Caco-2 (cell line): ENCODE measurements at regions not wholly inside any gene's neighbourhood (a gene's known extent, or its start where the extent isn't known, plus 50 kb on each side); places are given as distances from the start of the nearest gene placed in this dataset.
A peak's percentile ranks its signal among the peaks of the same experiment; 100 is the strongest.

Source experiments
- BruUV-seq: library from RNA; stranded (reverse); fragments of 400-500 nt; replicated peaks from 2 replicates; lab custom pipeline; 2021; lab: Mats Ljungman, UMichigan
- CTCF ChIA-PET: fragments of 300-600 bp; sonication (Branson Sonifier 250); formaldehyde crosslinking; loops from one replicate; lab custom pipeline; 2022; ENCODE audit warnings: antibody characterized with exemption; lab: Charles Lee
- POLR2A ChIA-PET: fragments of 300-600 bp; sonication (Branson Sonifier 250); formaldehyde crosslinking; loops from one replicate; lab custom pipeline; 2022; ENCODE audit warnings: antibody characterized with exemption; lab: Charles Lee
- DNase-seq, 2 experiments: peaks; one replicate each; pipeline versions ENCODE4 v3.0.0 to v3.0.0-alpha.2; 2020 to 2022
- H3K27me3 ChIP-seq: replicated peaks from 2 replicates; pipeline ENCODE4 v1.6.0; 2011; ENCODE audit warnings: low read length; ENCODE audit not compliant: control insufficient read depth, insufficient read depth
- H3K36me3 ChIP-seq: 2 replicates; pipeline ENCODE4 v1.5.1; 2011; ENCODE audit warnings: low read length; ENCODE audit not compliant: control insufficient read depth, insufficient read depth
- H3K4me1 ChIP-seq: fragments of 250-450 bp; sonication (Bioruptor Pico); 2 replicates; pipeline ENCODE4 v1.5.1; 2020; ENCODE audit warnings: mild to moderate bottlenecking
- H3K4me3 ChIP-seq: 2 replicates; pipeline ENCODE4 v1.5.1; 2011; ENCODE audit warnings: low read depth, mild to moderate bottlenecking, control low read depth, low read length
- H3K9me3 ChIP-seq: fragments of 250-450 bp; sonication (Bioruptor Pico); 2 replicates; pipeline ENCODE4 v1.5.1; 2020; ENCODE audit warnings: mild to moderate bottlenecking, moderate library complexity
- H3K27ac Mint-ChIP-seq: one replicate; pipeline ENCODE4 v1.8.0; 2022; ENCODE audit warnings: mixed read lengths; ENCODE audit not compliant: unreplicated experiment
- H3K27me3 Mint-ChIP-seq: one replicate; pipeline ENCODE4 v1.8.0; 2022; ENCODE audit warnings: mixed read lengths; ENCODE audit not compliant: insufficient read depth, unreplicated experiment
- H3K36me3 Mint-ChIP-seq: one replicate; pipeline ENCODE4 v1.8.0; 2022; ENCODE audit warnings: mild to moderate bottlenecking, mixed read lengths; ENCODE audit not compliant: insufficient read depth, unreplicated experiment
- H3K4me1 Mint-ChIP-seq: one replicate; pipeline ENCODE4 v1.8.0; 2022; ENCODE audit warnings: low read depth, mixed read lengths; ENCODE audit not compliant: unreplicated experiment
- H3K4me3 Mint-ChIP-seq: one replicate; pipeline ENCODE4 v1.8.0; 2022; ENCODE audit warnings: mild to moderate bottlenecking, moderate library complexity, mixed read lengths; ENCODE audit not compliant: unreplicated experiment
- H3K9me3 Mint-ChIP-seq: one replicate; pipeline ENCODE4 v1.8.0; 2022; ENCODE audit warnings: mixed read lengths; ENCODE audit not compliant: unreplicated experiment
- CTCF ChIP-seq, 2 experiments: fragments of 200-600 bp in 1 of 2; IDR thresholded peaks; 1 replicate in 1 of 2; 2 replicates in 1 of 2; pipeline versions ENCODE4 v1.5.1 to v1.8.0; 2011 to 2022; ENCODE audit warnings: antibody characterized with exemption in 1 of 2, control low read depth in 1 of 2, inconsistent platforms in 1 of 2, low read depth in 1 of 2, low read length in 1 of 2, mild to moderate bottlenecking in 1 of 2, moderate library complexity in 1 of 2; ENCODE audit not compliant: insufficient read depth in 1 of 2, severe bottlenecking in 1 of 2, unreplicated experiment in 1 of 2
- intact Hi-C: fragments of 100-400 bp; cut with micrococcal nuclease; formaldehyde crosslinking; loops from one replicate; pipeline ENCODE4 v1.10.0; 2022; ENCODE audit not compliant: unreplicated experiment

DNA sequence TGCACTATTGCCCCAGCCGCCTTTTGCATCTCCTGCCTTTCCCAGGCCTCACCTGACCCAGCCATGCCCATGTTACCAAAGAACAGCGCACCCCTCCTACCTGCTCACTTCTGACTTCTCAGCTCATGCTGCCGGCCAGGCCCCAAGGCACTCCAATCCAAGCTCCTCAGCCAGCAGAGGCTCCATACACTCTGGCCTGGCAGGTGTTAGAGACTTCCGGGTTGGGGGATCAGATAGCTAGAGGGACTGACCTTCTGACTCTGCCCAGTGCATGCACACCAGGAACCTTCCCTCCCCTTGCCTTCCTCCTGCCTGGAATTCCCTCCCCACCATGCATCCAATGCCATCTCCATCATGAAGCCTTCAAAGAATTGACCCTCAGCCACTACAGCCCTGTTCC lies 56.2 kb upstream of the ZMIZ1 start:
- no peak overlapping the region for H3K4me3 ChIP-seq
- BruUV-seq = no TSS peak
- CTCF ChIA-PET = interaction anchor here (0.6 to 0.9 kb wide), 2 partner anchors 53 to 183 kb away, joined by 3 to 5 read pairs; no protein-coding TSS in a partner anchor
- Mint-ChIP-seq H3K36me3 (no peaks in the 10 kb centered on the region), H3K4me3 (no peak overlapping the region), H3K9me3 (no peaks in the 10 kb centered on the region), H3K27me3 (no peaks in the 10 kb centered on the region), H3K4me1 (peaks cover 6% of the 10 kb centered on the region), H3K27ac (peak overlapping the region; percentile 52)
- no peak for DNase-seq
- intact Hi-C loops = no loop called here
- H3K27me3 ChIP-seq = no peaks in the 10 kb centered on the region
- no peak for TF ChIP-seq CTCF (IDR thresholded peaks at IDR 0.05; ENCODE audit: insufficient read depth in 1 of 2, low read depth in 1 of 2, low read length in 1 of 2, severe bottlenecking in 1 of 2, unreplicated experiment in 1 of 2)
- H3K9me3 ChIP-seq = no peaks in the 10 kb centered on the region
- POLR2A ChIA-PET = no interaction called here
- no peaks in the 10 kb centered on the region for H3K4me1 ChIP-seq
- H3K36me3 ChIP-seq = no peaks in the 10 kb centered on the region

DNA sequence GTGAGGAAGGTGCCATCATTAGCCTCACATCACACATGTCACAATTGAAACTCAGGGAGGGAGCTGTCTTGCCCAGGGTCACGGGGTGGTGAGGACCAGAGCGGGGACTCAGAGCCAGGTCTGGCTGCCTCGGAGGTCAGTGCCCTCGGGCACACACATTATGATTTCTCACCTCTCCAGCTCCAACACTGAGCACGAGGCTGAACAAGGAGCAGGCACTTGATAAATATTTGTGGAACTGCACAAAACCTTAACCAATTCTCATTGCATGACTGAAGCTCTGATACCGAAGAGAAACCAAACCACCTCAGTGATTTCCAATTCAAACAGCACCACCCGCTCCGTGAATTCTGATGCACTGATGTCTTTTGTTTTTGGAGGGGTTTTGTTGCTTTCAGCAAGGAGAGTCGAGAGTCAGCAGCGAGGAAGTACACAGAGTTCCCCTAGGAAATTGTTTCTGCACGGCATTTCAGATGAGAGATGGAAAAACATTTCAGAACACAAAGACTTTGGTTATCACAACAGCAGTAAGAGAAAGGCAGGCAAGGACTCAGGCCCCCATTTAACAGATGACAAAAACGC lies 55.3 kb upstream of the ZMIZ1 start:
- no peak overlapping the region for H3K4me3 Mint-ChIP-seq
- H3K27me3 ChIP-seq = no peaks in the 10 kb centered on the region

GRCh38 chr10:79014796-79015195 lies 54.0 kb upstream of the ZMIZ1 start:
- Mint-ChIP-seq H3K27ac (no peak overlapping the region), H3K36me3 (no peaks in the 10 kb centered on the region), H3K4me3 (no peak overlapping the region), H3K4me1 (peaks cover 6% of the 10 kb centered on the region), H3K27me3 (no peaks in the 10 kb centered on the region), H3K9me3 (no peaks in the 10 kb centered on the region)
- intact Hi-C loops = no loop called here
- no TSS peak for BruUV-seq
- Histone ChIP-seq H3K9me3 (no peaks in the 10 kb centered on the region), H3K27me3 (no peaks in the 10 kb centered on the region), H3K4me1 (no peaks in the 10 kb centered on the region), H3K36me3 (no peaks in the 10 kb centered on the region), H3K4me3 (no peak overlapping the region)
- TF ChIP-seq CTCF (IDR thresholded peaks at IDR 0.05; ENCODE audit: insufficient read depth in 1 of 2, low read depth in 1 of 2, low read length in 1 of 2, severe bottlenecking in 1 of 2, unreplicated experiment in 1 of 2) = no peak
- POLR2A ChIA-PET = no interaction called here
- CTCF ChIA-PET = no interaction called here
- no peak for DNase-seq

More for the DNA sequence above, 55.3 kb upstream of the ZMIZ1 start:
- no TSS peak for BruUV-seq
- Histone ChIP-seq H3K9me3 (no peaks in the 10 kb centered on the region), H3K4me3 (no peak overlapping the region), H3K4me1 (no peaks in the 10 kb centered on the region), H3K36me3 (no peaks in the 10 kb centered on the region)
- ChIA-PET CTCF (interaction anchor here (0.9 kb wide), 1 partner anchor 53 kb away, joined by 5 read pairs; no protein-coding TSS in a partner anchor), POLR2A (no interaction called here)
- Mint-ChIP-seq H3K4me1 (peaks cover 6% of the 10 kb centered on the region), H3K27ac (peak overlapping the region; percentile 8), H3K36me3 (no peaks in the 10 kb centered on the region), H3K27me3 (no peaks in the 10 kb centered on the region), H3K9me3 (no peaks in the 10 kb centered on the region)
- DNase-seq = no peak
- intact Hi-C loops = no loop called here
- no peak for TF ChIP-seq CTCF (IDR thresholded peaks at IDR 0.05; ENCODE audit: insufficient read depth in 1 of 2, low read depth in 1 of 2, low read length in 1 of 2, severe bottlenecking in 1 of 2, unreplicated experiment in 1 of 2)
